AG10803 (cell line): ENCODE measurements at regions not wholly inside any gene's neighbourhood (a gene's known extent, or its start where the extent isn't known, plus 50 kb on each side); places are given as distances from the start of the nearest gene placed in this dataset.

Experiments used
- DNase-seq: peaks from one replicate; pipeline ENCODE4 v3.0.0; 2010; ENCODE audit warnings: low read depth
- H3K4me3 ChIP-seq: 2 replicates; pipeline ENCODE4 v1.5.1; 2011; ENCODE audit warnings: mild to moderate bottlenecking, low read length, control low read depth
- CTCF ChIP-seq: conservative IDR thresholded peaks from 2 replicates; pipeline ENCODE4 v1.5.1; 2011; ENCODE audit warnings: mild to moderate bottlenecking, low read length, control low read depth, inconsistent platforms

GRCh38 chr7:17038160-17038782 is 156.5 kb upstream of the AGR3 start:
- H3K4me3 ChIP-seq, result no peak overlapping the region
- DNase-seq, result no peak
- no peak for TF ChIP-seq CTCF

GRCh38 chr7:17038783-17039170 is 157.0 kb upstream of the AGR3 start:
- no peak overlapping the region for H3K4me3 ChIP-seq
- no peak for TF ChIP-seq CTCF
- peak; percentile 19 for DNase-seq

- no peak for DNase-seq
- no peak for TF ChIP-seq CTCF
- no peak overlapping the region for H3K4me3 ChIP-seq
Measured at GRCh38 chr7:17039372-17039771, 157.6 kb upstream of the AGR3 start.

- TF ChIP-seq CTCF, result no peak
- no peak overlapping the region for H3K4me3 ChIP-seq
- no peak for DNase-seq
Measured at GRCh38 chr7:17040716-17041115, 158.9 kb upstream of the AGR3 start.

GRCh38 chr7:17041324-17041723 is 159.5 kb upstream of the AGR3 start:
- no peak for TF ChIP-seq CTCF
- no peak overlapping the region for H3K4me3 ChIP-seq
- DNase-seq, result peak; percentile 89

GRCh38 chr7:17042211-17042610 is 160.4 kb upstream of the AGR3 start:
- no peak overlapping the region for H3K4me3 ChIP-seq
- no peak for DNase-seq
- no peak for TF ChIP-seq CTCF

- H3K4me3 ChIP-seq, result no peak overlapping the region
- no peak for TF ChIP-seq CTCF
- DNase-seq, result peak; percentile 71
Measured at GRCh38 chr7:17043012-17043877, 161.5 kb upstream of the AGR3 start.
